Mucosa of descending colon (tissue), 3 donors: ENCODE measurements at regions not wholly inside any gene's neighbourhood (a gene's known extent, or its start where the extent isn't known, plus 50 kb on each side); places are given as distances from the start of the nearest gene placed in this dataset.

ENCODE experiments used
- ATAC-seq: fragments of 200-7000 bp; cut with Tn5 transposase; one replicate; pipeline ENCODE4 v1.9.1; 2020; ENCODE audit warnings: mild to moderate bottlenecking, moderate library complexity
- DNase-seq, 3 donors: peaks; one replicate each; pipeline ENCODE4 v3.0.0-alpha.2; 2020
- H3K36me3 ChIP-seq: fragments of 200-600 bp; one replicate; pipeline ENCODE4 v1.8.0; 2021; ENCODE audit warnings: low read depth, mild to moderate bottlenecking
- H3K4me1 ChIP-seq: fragments of 200-600 bp; one replicate; pipeline ENCODE4 v1.8.0; 2021; ENCODE audit warnings: low read depth, mild to moderate bottlenecking
- H3K4me3 ChIP-seq: fragments of 200-600 bp; one replicate; pipeline ENCODE4 v1.8.0; 2021; ENCODE audit warnings: mild to moderate bottlenecking
- H3K9me3 ChIP-seq: fragments of 200-600 bp; one replicate; pipeline ENCODE4 v1.8.0; 2021; ENCODE audit warnings: mild to moderate bottlenecking
- CTCF ChIP-seq: fragments of 200-600 bp; IDR thresholded peaks from one replicate; pipeline ENCODE4 v1.8.0; 2022; ENCODE audit warnings: antibody characterized with exemption, mild to moderate bottlenecking
- intact Hi-C, 2 donors: fragments of 100-400 bp; cut with DNase I in 1 of 2; cut with micrococcal nuclease in 1 of 2; formaldehyde crosslinking; loops; one replicate each; pipeline versions ENCODE4 v1.11.0 to v1.11.1; 2022; cut with DNase I, micrococcal nuclease
- donor health status: DM: no; HTN: no; CAD: no; lungs with moderate emphysema.
- donor health status: DM: no; HTN: no; CAD: no.
- donor health status: DM: no; HTN: yes; CAD: no.

GRCh38 chr2:45337481-45337880 lies 273.6 kb downstream of the SRBD1 start:
- ATAC-seq, result no peak

GRCh38 chr2:45334205-45334604 lies 276.9 kb downstream of the SRBD1 start:
- ATAC-seq (no peak), DNase-seq (no peak)
- H3K4me1 ChIP-seq, result no peaks in the 10 kb centered on the region
- no peak overlapping the region for H3K4me3 ChIP-seq
- intact Hi-C loops, result no loop called here
- H3K36me3 ChIP-seq, result no peaks in the 10 kb centered on the region
- H3K9me3 ChIP-seq, result no peaks in the 10 kb centered on the region
- TF ChIP-seq CTCF, result no peak

More at GRCh38 chr2:45337481-45337880, 273.6 kb downstream of the SRBD1 start:
- Histone ChIP-seq H3K4me3 (no peak overlapping the region), H3K36me3 (no peaks in the 10 kb centered on the region), H3K4me1 (no peaks in the 10 kb centered on the region), H3K9me3 (no peaks in the 10 kb centered on the region)
- no peak for TF ChIP-seq CTCF
- no peak for DNase-seq
- intact Hi-C loops, result no loop called here

GRCh38 chr2:45332567-45332966 lies 278.5 kb downstream of the SRBD1 start:
- no peaks in the 10 kb centered on the region for H3K9me3 ChIP-seq
- H3K36me3 ChIP-seq, result no peaks in the 10 kb centered on the region
- DNase-seq (no peak), ATAC-seq (no peak)
- H3K4me3 ChIP-seq, result no peak overlapping the region
- no peaks in the 10 kb centered on the region for H3K4me1 ChIP-seq
- TF ChIP-seq CTCF, result no peak
- intact Hi-C loops, result no loop called here

- Histone ChIP-seq H3K9me3 (no peaks in the 10 kb centered on the region), H3K4me3 (no peak overlapping the region), H3K36me3 (no peaks in the 10 kb centered on the region), H3K4me1 (no peaks in the 10 kb centered on the region)
- intact Hi-C loops, result no loop called here
- DNase-seq (no peak), ATAC-seq (no peak)
- TF ChIP-seq CTCF, result no peak
Measured at GRCh38 chr2:45332094-45332493, 279.0 kb downstream of the SRBD1 start.

DNA sequence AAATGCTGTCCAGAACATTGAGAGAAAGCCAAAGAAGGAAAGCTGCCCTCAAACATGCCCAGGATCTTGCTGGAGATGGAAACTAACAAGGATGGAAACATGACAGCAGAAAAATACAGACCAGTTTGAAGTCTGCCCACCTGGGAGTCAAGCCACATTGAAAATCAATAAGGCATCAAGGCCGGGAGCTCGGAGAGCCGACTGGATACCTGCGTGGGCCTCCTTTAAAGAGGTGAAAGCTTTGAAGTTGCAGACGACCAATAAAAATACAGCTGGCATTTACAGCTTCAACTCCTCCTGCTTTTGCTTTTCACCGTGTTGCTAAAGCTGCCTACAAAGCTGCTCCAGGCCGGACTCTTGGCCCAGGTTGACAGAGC lies 279.7 kb downstream of the SRBD1 start:
- no peak for TF ChIP-seq CTCF
- H3K4me3 ChIP-seq, result no peak overlapping the region
- H3K36me3 ChIP-seq, result no peaks in the 10 kb centered on the region
- no peaks in the 10 kb centered on the region for H3K4me1 ChIP-seq
- ATAC-seq (no peak), DNase-seq (no peak)
- intact Hi-C loops, result no loop called here
- no peaks in the 10 kb centered on the region for H3K9me3 ChIP-seq
